SK-N-SH (cell line): ENCODE measurements at regions not wholly inside any gene's neighbourhood (a gene's known extent, or its start where the extent isn't known, plus 50 kb on each side); places are given as distances from the start of the nearest gene placed in this dataset.

Source experiments
- CTCF ChIP-seq: fragments of 200-600 bp; sonication (generic); IDR thresholded peaks from 2 replicates; pipeline ENCODE4 v1.6.1; 2017; ENCODE audit warnings: antibody characterized with exemption, mild to moderate bottlenecking, moderate library complexity
- EP300 ChIP-seq, 2 experiments: IDR thresholded peaks; 2 replicates each; pipeline versions ENCODE4 v1.4.0 to v1.6.1; 2012; ENCODE audit warnings: borderline replicate concordance in 1 of 2, low read depth in 1 of 2, low read length in 1 of 2
- NRF1 ChIP-seq: IDR thresholded peaks from 2 replicates; pipeline ENCODE4 v1.6.1; 2012; ENCODE audit warnings: low read depth, mild to moderate bottlenecking, low read length

- TF ChIP-seq EP300 (IDR thresholded peaks at IDR 0.05; ENCODE audit: borderline replicate concordance in 1 of 2, low read depth in 1 of 2, low read length in 1 of 2): no peak
- no peak for TF ChIP-seq CTCF
- no peak for TF ChIP-seq NRF1
Measured at GRCh38 chr5:98630621-98631020, 142.8 kb upstream of the RGMB start.
